ENCODE measurements at regions not wholly inside any gene's neighbourhood (a gene's known extent, or its start where the extent isn't known, plus 50 kb on each side); places are given as distances from the start of the nearest gene placed in this dataset.
A peak's percentile ranks its signal among the peaks of the same experiment; 100 is the strongest.
"Not testable (repeated sequence)": the region's sequence is repeated elsewhere in the genome, so short reads cannot be mapped to it uniquely, and the experiment has no call there.

- no peak for DNase-seq (ENCODE audit: low read depth)
These were observed 126.6 kb downstream of the AKAP11 start for GRCh38 chr13:42398533-42398932.

DNA sequence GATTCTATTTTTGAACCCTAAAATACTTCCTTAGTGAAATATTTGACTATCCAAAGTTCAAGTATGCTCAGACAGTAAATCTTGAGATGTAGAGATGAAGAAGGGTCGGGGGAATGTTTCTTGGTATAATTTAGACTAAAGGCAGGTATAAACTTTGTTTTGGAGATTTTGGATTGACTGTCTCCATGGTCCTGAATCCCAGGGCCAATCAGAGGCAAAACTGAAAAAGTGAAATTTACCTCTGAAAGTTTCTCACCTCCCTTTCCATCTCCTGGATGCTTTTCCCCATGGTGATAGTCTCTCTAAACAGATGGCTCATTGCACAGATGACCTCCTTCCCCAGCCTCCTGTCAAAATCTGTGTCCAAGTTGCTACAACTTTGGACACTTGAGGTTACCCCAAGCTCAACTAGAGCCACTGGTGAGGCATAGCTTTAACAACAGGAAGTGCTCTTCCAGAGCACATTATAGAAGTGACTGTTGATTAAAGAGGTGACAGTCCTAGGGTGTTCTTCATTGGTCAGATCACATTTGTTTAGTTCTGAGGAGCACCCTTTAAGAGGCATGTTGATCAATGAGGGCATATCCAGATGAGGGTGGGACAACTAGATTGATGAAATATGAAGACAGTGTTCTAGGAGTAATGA lies 128.4 kb downstream of the AKAP11 start:
- DNase-seq (ENCODE audit: low read depth): no peak

- no peak for DNase-seq (ENCODE audit: low read depth)
These were observed 129.4 kb downstream of the AKAP11 start for GRCh38 chr13:42401376-42401775.

- DNase-seq (ENCODE audit: low read depth): peak; percentile 56
These were observed 133.9 kb downstream of the AKAP11 start for GRCh38 chr13:42405665-42406390.

DNA sequence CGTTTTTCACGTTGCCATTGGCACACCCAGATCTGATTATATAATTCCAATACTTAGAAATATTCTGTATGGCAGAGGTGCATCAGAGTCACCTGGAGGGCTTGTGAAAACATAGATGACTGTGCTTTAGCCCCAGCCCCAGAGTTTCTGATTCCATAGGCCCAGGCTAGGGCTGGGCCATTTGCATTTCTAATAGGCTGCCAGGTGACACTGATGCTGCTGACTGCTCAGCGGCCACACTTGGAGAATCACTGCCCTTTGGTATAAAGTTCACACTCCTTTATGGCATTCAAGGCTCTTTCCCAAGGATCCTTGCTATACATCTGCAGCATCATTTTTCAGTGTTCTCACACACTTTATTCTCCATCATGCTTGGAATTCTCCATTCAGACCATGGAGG lies 137.1 kb downstream of the AKAP11 start:
- DNase-seq (ENCODE audit: low read depth): no peak

- DNase-seq (ENCODE audit: low read depth): no peak
These were observed 137.6 kb downstream of the AKAP11 start for GRCh38 chr13:42409551-42409950.

DNA sequence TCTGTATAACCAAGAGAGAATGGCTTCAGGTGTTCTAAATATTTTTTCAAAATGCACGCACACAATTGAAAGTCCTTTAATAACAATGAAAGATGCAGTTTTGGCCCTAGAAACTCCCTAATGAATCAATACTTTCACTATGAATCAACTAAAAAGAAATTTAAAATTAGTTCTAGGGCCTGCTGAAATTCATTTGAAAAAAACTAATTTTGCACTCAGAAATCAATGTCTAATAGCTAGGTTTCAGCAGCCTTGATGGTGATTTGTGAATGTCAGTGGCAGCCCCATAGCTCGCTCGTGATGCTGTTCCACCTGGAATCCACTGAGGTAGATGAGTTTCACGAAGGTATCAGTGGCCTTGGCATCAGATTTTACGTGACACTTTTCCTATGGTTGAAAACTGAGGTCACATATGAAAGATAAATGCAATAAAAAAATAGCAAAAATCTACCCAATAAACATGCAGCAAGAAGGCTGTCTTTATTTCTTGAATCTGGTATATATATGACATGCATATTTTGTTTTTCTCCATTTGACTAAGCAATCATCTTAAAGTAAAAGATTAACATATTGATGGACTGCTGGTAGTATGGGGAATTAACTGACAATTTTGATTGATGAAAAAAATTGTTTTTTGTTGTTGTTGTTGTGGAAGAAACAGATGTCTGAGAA lies 141.0 kb downstream of the AKAP11 start:
- DNase-seq (ENCODE audit: low read depth): no peak

GRCh38 chr13:42413484-42413815 lies 141.5 kb downstream of the AKAP11 start:
- DNase-seq (ENCODE audit: low read depth): no peak

DNA sequence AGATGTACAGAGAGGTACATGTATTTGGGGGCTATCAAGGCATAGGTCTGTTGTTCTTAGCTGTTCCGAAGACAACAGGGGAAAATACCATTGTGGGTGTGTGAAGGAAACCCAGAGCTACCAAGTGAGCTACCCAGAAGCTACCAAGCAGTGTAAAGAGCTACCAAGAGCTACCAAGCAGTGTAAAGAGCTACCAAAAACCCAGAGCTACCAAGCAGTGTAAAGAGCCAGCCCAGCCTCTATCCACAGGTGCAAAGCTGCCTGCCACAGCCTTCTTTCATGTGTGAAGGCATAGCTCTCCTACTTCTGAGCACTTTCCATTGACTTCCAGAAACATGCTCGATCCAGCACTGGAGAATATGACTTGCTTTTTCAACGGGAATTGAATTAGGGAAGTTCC lies 145.7 kb downstream of the AKAP11 start:
- no peak for DNase-seq (ENCODE audit: low read depth)

DNA sequence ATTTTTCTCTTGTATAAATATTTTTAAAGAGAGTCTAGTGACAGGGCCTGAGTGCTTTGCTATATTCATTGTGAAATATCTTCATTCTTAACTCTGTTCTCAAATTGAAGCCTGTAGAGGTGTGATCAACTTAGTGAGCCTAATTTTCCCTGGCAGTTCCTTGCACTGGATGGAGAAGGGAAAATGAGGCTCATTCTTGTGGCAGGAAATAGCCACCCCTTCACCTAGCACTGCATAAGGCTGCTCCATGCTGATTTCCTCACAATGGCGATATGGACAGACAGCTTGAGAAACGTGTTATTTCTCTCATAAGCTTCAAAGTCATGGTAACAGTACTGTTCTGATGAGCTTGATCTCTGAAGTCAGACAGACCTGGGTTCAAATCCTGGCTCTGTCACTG lies 146.2 kb downstream of the AKAP11 start:
- DNase-seq (ENCODE audit: low read depth): no peak

- DNase-seq (ENCODE audit: low read depth): peak; percentile 38
These were observed 148.4 kb downstream of the AKAP11 start for GRCh38 chr13:42420304-42420703.

GRCh38 chr13:42422681-42423080 lies 150.7 kb downstream of the AKAP11 start:
- DNase-seq (ENCODE audit: low read depth): no peak

DNA sequence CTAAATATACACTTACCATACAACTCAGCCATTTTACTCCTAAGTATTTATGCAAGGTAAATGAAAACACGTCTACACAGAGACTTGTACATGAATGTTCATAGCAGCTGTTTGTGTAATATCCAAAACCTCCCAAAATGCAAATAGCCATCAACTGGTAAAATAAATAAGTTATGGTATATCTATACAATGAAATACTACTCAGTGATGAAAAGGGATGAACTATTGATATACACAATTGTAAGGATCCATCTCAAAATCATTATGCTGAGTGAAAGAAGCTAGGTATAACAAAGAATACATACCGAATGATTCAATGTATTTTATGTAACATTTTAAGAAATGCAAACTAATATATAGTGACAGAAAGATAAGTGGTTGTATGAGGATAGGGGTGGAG lies 149.8 kb upstream of the TNFSF11 start:
- DNase-seq (ENCODE audit: low read depth): no peak

DNA sequence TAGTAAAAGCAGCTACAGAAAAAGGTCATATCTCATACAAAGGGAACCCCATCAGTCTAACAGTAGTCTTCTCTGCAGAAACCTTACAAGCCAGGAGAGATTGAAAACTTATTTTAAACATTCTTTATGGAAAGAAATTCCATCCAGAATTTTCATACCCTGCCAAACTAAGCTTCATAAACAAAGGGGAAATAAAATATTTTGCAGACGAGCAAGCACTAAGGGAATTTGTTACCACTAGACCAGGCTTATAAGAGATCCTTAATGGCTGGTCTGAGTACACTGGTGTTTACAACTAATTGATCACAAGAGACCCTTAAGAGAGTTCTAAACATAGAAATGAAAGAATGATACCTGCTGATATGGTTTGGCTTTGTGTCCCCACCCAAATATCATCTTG lies 128.6 kb upstream of the TNFSF11 start:
- DNase-seq (ENCODE audit: low read depth): no peak

DNA sequence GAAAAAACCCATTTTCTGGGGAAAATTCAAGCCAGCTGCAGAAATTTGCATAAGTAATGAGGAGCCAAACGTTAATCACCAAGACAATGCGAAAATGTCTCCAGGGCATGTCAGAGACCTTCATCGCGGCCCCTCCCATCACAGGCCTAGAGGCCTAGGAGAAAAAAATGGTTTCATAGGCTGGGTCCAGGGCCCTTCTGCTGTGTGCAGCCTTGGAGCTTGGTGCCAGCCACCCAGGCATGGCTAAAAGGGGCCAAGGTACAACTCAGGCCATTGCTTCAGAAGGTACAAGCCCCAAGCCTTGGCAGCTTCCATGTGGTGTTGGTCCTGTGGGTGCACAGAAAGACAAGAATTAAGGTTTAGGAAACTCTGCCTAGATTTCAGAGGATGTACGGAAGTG lies 127.4 kb upstream of the TNFSF11 start:
- not testable (repeated sequence) for DNase-seq (ENCODE audit: low read depth)

- no peak for DNase-seq (ENCODE audit: low read depth)
These were observed 120.8 kb upstream of the TNFSF11 start for GRCh38 chr13:42453091-42453645.

DNA sequence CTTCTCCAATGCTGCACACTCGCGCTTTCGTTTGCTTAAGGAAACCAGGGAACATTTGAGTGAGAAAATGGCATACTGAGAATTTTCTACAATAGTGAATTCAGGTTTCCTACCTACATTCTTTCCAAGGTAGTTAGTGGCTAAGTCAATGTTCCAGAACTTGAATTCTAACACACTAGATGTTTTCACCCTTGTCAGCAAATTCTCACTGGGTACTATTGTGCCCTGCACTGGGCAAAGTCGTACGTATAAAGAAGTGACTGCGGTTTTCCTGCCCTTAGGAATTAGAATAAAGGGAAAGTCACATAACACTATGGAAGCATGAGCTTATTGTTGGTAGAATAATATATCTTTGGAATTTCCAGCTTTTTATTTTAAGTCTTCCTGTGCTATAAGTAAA lies 119.2 kb upstream of the TNFSF11 start:
- no peak for DNase-seq (ENCODE audit: low read depth)

GRCh38 chr13:42458193-42458592 lies 115.8 kb upstream of the TNFSF11 start:
- DNase-seq (ENCODE audit: low read depth): no peak

GRCh38 chr13:42466123-42466522 lies 107.8 kb upstream of the TNFSF11 start:
- DNase-seq (ENCODE audit: low read depth): no peak

DNA sequence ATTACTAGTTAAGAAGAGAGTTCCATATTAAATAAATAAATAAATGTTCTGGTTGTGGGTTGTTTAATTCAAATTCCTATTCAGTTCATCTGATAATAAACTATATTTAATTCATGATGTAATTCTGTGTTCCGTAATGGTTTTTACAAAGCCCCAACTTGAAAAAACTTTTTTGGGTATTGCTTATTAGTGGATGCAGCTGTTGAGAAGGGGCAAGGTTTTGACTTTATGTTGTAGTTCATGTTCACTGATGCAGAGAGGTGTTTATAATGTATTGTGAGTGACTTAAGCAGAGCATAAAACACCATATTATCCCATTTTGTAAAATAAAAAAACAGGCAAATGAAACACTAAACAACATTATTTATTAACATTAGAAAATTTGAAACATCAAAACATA lies 107.3 kb upstream of the TNFSF11 start:
- no peak for DNase-seq (ENCODE audit: low read depth)

DNA sequence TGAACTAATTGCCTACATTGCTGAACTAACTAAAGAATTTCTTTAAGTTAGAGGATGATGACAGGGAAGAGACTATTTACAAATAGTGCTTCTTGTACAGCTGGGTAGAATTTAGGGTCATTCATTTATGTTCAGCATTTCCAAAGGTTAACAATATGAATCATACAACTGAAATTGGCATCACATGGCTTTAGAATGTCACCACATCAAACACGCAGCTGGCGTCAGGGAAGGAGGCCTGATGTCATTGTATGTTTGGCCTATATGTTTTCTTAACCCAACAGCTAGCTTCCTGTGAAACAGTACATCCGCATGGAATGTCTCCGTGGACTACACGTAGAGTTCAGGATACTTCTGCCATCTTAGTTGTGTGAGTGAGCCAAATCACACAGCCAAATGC lies 99.0 kb upstream of the TNFSF11 start:
- no peak for DNase-seq (ENCODE audit: low read depth)

GRCh38 chr13:42477596-42478190 lies 96.3 kb upstream of the TNFSF11 start:
- no peak for DNase-seq (ENCODE audit: low read depth)

All from activated T-cell treated with anti-CD3 and anti-CD28 coated beads for 24 hours (primary cell).